ENCODE measurements at regions not wholly inside any gene's neighbourhood (a gene's known extent, or its start where the extent isn't known, plus 50 kb on each side); places are given as distances from the start of the nearest gene placed in this dataset.

GRCh38 chr14:104509673-104510072 is 69.9 kb upstream of the C14orf180 start:
- DNase-seq: no peak

- DNase-seq: no peak
Measured at GRCh38 chr14:104510216-104510615, 69.3 kb upstream of the C14orf180 start.

GRCh38 chr14:104510794-104511611 is 68.6 kb upstream of the C14orf180 start:
- DNase-seq: no peak

- no peak for DNase-seq
Measured at GRCh38 chr14:104512061-104512460, 67.5 kb upstream of the C14orf180 start.

GRCh38 chr14:104512771-104513640 is 66.6 kb upstream of the C14orf180 start:
- no peak for DNase-seq

- DNase-seq: no peak
Measured at GRCh38 chr14:104513641-104514046, 65.9 kb upstream of the C14orf180 start.

- no peak for DNase-seq
Measured at GRCh38 chr14:104514156-104514848, 65.3 kb upstream of the C14orf180 start.

GRCh38 chr14:104515059-104515810 is 64.3 kb upstream of the C14orf180 start:
- no peak for DNase-seq

GRCh38 chr14:104515811-104516780 is 63.5 kb upstream of the C14orf180 start:
- no peak for DNase-seq

GRCh38 chr14:104516906-104517305 is 62.7 kb upstream of the C14orf180 start:
- DNase-seq: no peak

- no peak for DNase-seq
Measured at GRCh38 chr14:104517426-104517825, 62.1 kb upstream of the C14orf180 start.

GRCh38 chr14:104517867-104518266 is 61.7 kb upstream of the C14orf180 start:
- no peak for DNase-seq

GRCh38 chr14:104518659-104519350 is 60.8 kb upstream of the C14orf180 start:
- DNase-seq: no peak

- no peak for DNase-seq
Measured at GRCh38 chr14:104519721-104520120, 59.8 kb upstream of the C14orf180 start.

- DNase-seq: no peak
Measured at GRCh38 chr14:104520620-104521410, 58.7 kb upstream of the C14orf180 start.

GRCh38 chr14:104521816-104522745 is 57.5 kb upstream of the C14orf180 start:
- DNase-seq: no peak

GRCh38 chr14:104522926-104523545 is 56.5 kb upstream of the C14orf180 start:
- DNase-seq: no peak

- DNase-seq: no peak
Measured at GRCh38 chr14:104523546-104523935, 56.0 kb upstream of the C14orf180 start.
